Esophagus muscularis mucosa (tissue), 4 donors: ENCODE measurements at regions not wholly inside any gene's neighbourhood (a gene's known extent, or its start where the extent isn't known, plus 50 kb on each side); places are given as distances from the start of the nearest gene placed in this dataset.

ENCODE experiments used
- CTCF ChIP-seq, 3 experiments: fragments of 200-600 bp in 2 of 3; fragments of 450-650 bp in 1 of 3; sonication (generic) in 2 of 3; IDR thresholded peaks; one replicate each; pipeline ENCODE4 v1.5.1; 2017 to 2019; ENCODE audit warnings: antibody characterized with exemption in 3 of 3, mild to moderate bottlenecking in 2 of 3, moderate library complexity in 1 of 3
- EP300 ChIP-seq: sonication (generic); formaldehyde crosslinking; IDR thresholded peaks from one replicate; pipeline ENCODE4 v1.6.1; 2017; ENCODE audit warnings: antibody characterized with exemption
- POLR2A ChIP-seq: fragments of 450-650 bp; IDR thresholded peaks from one replicate; pipeline ENCODE4 v1.6.1; 2017; ENCODE audit warnings: antibody characterized with exemption, moderate library complexity, mild to moderate bottlenecking, low read depth
- POLR2AphosphoS5 ChIP-seq, 2 donors: sonication (generic); formaldehyde crosslinking; IDR thresholded peaks; one replicate each; pipeline ENCODE4 v1.6.1; 2017; ENCODE audit warnings: antibody characterized with exemption in 2 of 2

GRCh38 chr18:78643981-78644380 lies 335.6 kb upstream of the SALL3 start:
- TF ChIP-seq CTCF (IDR thresholded peaks at IDR 0.05) (no peak), POLR2AphosphoS5 (IDR thresholded peaks at IDR 0.05) (no peak), POLR2A (no peak), EP300 (no peak)
